GM12891 (cell line): ENCODE measurements at regions not wholly inside any gene's neighbourhood (a gene's known extent, or its start where the extent isn't known, plus 50 kb on each side); places are given as distances from the start of the nearest gene placed in this dataset.

ENCODE experiments used
- POLR2AphosphoS5 ChIP-seq: IDR thresholded peaks from 2 replicates; pipeline ENCODE4 v1.6.1; 2011; ENCODE audit warnings: low read depth, low read length, control low read depth
- TAF1 ChIP-seq: IDR thresholded peaks from 2 replicates; pipeline ENCODE4 v1.6.1; 2011; ENCODE audit warnings: low read depth, low read length, control low read depth

DNA sequence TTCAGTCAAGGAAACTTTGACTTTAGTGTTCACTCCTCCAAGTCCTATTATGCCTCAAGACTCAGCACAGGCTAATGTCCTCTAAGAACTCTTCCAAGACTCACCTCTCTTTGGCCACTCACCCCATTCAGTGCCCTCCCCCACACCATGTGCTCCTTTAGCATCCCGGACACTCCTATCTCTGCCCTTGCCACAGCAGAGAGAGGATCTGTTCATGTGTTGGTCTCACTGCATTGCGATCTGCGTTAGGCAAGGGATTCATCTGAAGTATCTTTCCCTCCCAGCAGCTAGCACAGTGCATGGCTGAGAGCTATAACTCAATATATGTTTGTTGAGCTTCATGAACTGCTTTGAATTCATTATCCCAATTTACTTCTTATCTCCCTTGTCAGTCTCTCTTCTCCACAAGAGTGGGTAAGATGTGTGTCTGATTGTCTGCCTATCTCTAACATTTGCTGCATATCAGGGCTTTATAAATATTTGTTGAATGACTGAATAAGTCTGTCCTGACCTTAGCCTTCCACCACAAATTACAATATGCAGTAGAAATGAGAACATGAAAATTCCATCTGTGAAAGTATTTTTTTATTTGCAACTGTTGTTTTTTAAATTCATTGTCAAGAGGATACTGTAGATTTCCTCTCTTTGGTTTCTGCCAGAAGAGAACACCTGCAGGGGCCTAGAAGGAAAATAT lies 179.9 kb upstream of the NCKAP5 start:
- TF ChIP-seq TAF1 (no peak), POLR2AphosphoS5 (no peak)
